ENCODE measurements at regions not wholly inside any gene's neighbourhood (a gene's known extent, or its start where the extent isn't known, plus 50 kb on each side); places are given as distances from the start of the nearest gene placed in this dataset.

DNA sequence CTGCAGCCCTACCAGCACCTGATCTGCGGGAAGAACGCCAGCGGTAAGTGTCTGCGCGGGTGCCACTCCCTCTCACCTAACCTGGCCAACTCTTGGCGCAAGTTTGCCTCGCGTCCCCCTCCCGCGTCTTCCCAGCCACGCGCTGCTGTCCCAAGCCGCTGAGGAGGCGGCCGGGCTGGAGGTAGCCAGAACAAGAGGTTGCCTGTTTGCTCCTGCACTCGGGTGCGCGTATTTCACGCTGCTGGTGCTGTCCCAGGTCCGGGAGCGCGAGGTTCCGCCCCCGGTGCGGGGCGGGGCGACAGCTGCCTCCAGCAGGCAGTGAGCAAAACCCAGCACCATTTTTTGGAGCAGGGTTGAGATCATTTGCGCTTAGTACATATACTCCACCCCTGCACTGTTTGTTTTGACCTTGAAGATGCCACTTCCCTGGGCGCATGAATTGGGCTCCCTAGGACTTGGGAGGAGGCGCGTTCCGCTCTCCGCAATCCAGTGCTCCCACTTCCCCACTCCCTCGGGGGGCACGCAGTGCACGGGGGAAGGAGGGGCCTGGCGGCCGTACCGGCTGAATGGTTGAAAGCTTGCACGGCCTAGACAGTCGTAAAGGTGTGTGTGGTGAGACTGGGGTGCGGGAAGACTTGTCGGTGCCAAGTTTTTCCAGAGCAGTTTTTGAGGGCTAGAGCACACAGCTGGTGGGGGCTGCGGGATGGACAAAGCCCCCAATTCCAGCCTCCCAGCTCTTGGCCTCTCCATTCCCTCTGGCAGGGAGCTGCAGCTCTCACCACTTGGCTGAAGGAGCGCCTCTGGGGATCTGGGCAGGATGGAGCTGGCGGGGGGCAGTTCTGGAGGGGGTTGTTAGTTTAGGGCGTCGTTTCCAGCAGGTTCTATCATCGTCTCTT lies 226.9 kb upstream of the CRY1 start:
- Histone ChIP-seq H3K9me3 (no peaks in the 10 kb centered on the region), H3K27ac (no peak overlapping the region), H3K4me1 (peaks cover 34 to 49% of the 10 kb centered on the region in 2 donors), H3K36me3 (no peaks in the 10 kb centered on the region), H3K4me3 (peak overlapping the region; percentile 8 to 47), H3K27me3 (peaks cover 38 to 90% of the 10 kb centered on the region in 2 donors)
- ATAC-seq (peak; percentile 24), DNase-seq (peak in 3 of 4 donors; percentile 44 to 88 (median 47))
- TF ChIP-seq, protein P1, sequence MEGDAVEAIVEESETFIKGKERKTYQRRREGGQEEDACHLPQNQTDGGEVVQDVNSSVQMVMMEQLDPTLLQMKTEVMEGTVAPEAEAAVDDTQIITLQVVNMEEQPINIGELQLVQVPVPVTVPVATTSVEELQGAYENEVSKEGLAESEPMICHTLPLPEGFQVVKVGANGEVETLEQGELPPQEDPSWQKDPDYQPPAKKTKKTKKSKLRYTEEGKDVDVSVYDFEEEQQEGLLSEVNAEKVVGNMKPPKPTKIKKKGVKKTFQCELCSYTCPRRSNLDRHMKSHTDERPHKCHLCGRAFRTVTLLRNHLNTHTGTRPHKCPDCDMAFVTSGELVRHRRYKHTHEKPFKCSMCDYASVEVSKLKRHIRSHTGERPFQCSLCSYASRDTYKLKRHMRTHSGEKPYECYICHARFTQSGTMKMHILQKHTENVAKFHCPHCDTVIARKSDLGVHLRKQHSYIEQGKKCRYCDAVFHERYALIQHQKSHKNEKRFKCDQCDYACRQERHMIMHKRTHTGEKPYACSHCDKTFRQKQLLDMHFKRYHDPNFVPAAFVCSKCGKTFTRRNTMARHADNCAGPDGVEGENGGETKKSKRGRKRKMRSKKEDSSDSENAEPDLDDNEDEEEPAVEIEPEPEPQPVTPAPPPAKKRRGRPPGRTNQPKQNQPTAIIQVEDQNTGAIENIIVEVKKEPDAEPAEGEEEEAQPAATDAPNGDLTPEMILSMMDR (IDR thresholded peaks at IDR 0.05), result no peak
- intact Hi-C loops (cut with DNase I), result no loop called here

DNA sequence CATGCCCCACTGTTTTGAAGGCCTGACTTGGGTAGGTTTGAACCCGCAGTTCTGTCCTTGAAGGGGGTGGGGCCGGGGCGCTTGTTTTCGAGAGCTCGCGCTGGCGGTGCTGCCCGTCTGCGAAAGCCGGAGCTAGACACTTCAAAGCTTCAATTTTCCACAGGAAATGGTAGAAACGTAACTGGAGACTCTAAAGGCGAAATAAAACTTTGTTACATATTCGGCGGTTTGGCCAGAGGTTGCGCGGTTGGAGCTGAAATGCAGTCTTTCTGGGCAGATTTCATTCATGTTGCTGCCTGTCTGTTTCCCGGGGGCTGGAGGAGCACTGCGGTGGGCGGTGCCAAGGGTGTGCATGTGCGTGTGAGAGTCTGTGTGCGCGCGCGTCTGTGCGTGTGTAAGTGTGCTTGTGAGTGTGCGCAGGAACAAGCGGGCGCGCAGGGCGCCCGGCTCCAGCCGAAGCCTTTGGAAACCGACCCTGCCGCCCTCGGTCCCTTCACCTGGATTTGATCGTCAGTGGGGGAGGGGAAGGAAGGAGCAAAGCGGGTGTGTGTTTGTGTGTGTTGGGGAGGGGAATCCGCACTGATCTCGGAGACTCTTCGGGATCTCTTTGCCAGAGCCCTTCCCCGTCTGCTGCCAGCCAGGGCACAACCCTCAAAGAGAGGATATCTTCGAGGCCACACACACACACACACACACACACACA lies 227.7 kb upstream of the CRY1 start:
- Histone ChIP-seq H3K4me3 (peak overlapping the region in 1 of 2 donors; percentile 47), H3K9me3 (no peaks in the 10 kb centered on the region), H3K4me1 (peaks cover 34 to 49% of the 10 kb centered on the region in 2 donors), H3K27me3 (peaks cover 38 to 82% of the 10 kb centered on the region in 2 donors), H3K27ac (no peak overlapping the region), H3K36me3 (no peaks in the 10 kb centered on the region)
- ATAC-seq (no peak), DNase-seq (peak in 2 of 4 donors; percentile 24 to 75)
- TF ChIP-seq, protein P1 (IDR thresholded peaks at IDR 0.05), result no peak
- intact Hi-C loops (cut with DNase I), result no loop called here

DNA sequence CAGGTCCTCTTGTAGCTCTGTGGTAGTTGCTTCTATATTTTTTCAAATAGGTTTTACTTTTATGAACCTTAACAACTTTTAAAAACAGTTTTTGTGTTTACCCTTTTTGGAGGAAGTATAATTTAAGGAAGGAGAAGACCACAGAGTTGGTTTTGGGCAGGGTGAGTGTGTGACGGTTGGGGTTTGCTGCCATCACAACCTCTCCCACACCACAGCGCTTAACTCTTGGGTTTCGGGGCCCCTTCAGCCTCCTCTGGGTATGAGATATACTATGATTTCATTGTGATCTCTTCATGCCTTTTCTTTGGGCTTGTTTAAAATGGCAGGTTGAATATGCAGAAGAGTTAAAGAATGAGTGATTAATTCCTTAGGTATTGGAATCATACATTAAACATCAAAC lies 228.7 kb upstream of the CRY1 start:
- H3K9me3 ChIP-seq, result no peaks in the 10 kb centered on the region
- ATAC-seq (no peak), DNase-seq (no peak)
- TF ChIP-seq, protein P1 (IDR thresholded peaks at IDR 0.05), result no peak
- intact Hi-C loops (cut with DNase I), result no loop called here
- H3K27ac ChIP-seq, result no peak overlapping the region
- H3K36me3 ChIP-seq, result no peaks in the 10 kb centered on the region
- H3K27me3 ChIP-seq, result peaks cover 38 to 73% of the 10 kb centered on the region in 2 donors
- no peak overlapping the region for H3K4me3 ChIP-seq
- peaks cover 34 to 49% of the 10 kb centered on the region in 2 donors for H3K4me1 ChIP-seq

DNA sequence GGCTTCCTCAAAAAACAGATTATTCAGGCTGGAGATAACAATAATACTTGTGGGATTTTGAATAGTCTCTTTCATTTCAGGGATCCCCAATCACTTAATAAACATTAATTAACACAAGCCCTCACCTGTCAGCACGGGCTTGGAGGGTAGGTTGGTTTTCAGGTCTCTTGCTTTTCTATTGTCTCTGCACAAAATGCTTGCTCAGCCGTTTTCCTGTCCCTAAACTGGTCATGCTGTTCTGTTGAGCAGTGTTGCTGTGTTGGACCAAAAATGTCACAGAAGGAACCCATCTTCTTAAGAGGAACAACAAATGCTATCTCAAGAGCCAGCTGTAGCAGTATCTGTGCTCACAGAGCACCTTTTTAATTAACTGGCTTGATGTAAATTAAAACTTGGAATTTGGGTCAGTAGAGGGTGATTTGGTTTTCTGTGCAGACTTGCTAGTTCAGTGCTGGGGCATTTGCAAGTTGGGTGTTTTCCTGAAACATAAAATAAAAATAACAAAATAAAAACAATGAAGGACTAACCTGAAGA lies 231.8 kb upstream of the CRY1 start:
- Histone ChIP-seq H3K4me3 (no peak overlapping the region), H3K27me3 (peaks cover 24 to 49% of the 10 kb centered on the region in 2 donors), H3K36me3 (no peaks in the 10 kb centered on the region), H3K27ac (no peak overlapping the region), H3K4me1 (peaks cover 14 to 31% of the 10 kb centered on the region in 2 donors), H3K9me3 (no peaks in the 10 kb centered on the region)
- DNase-seq (no peak), ATAC-seq (no peak)
- TF ChIP-seq, protein P1 (IDR thresholded peaks at IDR 0.05), result no peak
- intact Hi-C loops (cut with DNase I), result no loop called here

DNA sequence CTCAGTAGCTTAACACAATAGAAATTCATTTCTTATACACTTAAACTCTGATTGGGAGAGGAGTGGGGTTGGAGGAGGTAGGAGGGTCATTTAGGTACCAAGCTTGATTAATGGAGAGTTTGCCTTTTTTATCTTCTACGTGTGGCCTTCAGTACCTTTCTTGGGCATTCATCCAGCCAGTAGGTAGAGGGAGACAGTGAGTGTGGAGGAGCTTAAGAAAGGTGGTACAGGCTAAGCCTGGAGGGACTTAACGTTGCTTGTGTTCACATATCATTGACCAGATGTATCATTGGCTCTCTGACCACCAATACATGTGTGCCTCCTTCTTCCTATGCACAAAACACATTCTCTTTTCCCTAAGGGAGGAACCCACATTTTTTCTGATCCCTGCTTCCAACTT lies 232.9 kb upstream of the CRY1 start:
- intact Hi-C loops (cut with DNase I), result no loop called here
- peaks cover 5 to 20% of the 10 kb centered on the region in 2 donors for H3K4me1 ChIP-seq
- H3K27ac ChIP-seq, result no peak overlapping the region
- no peaks in the 10 kb centered on the region for H3K9me3 ChIP-seq
- no peak for ATAC-seq
- no peaks in the 10 kb centered on the region for H3K36me3 ChIP-seq
- no peak for DNase-seq
- H3K4me3 ChIP-seq, result no peak overlapping the region
- TF ChIP-seq, protein P1 (IDR thresholded peaks at IDR 0.05), result no peak
- peaks cover 14 to 49% of the 10 kb centered on the region in 2 donors for H3K27me3 ChIP-seq

Data from left lung (tissue), 4 donors.